ENCODE measurements at regions not wholly inside any gene's neighbourhood (a gene's known extent, or its start where the extent isn't known, plus 50 kb on each side); places are given as distances from the start of the nearest gene placed in this dataset.

- TF ChIP-seq CTCF (IDR thresholded peaks at IDR 0.05; ENCODE audit: low read depth, low read length, poor library complexity, severe bottlenecking) (no peak), EZH2phosphoT487 (IDR thresholded peaks at IDR 0.05; ENCODE audit: borderline replicate concordance, low read length) (no peak)
These were observed 117.2 kb upstream of the LY86 start for GRCh38 chr6:6471276-6471675.
